MM.1S (cell line): ENCODE measurements at regions not wholly inside any gene's neighbourhood (a gene's known extent, or its start where the extent isn't known, plus 50 kb on each side); places are given as distances from the start of the nearest gene placed in this dataset.

Experiments used
- DNase-seq: peaks from one replicate; pipeline ENCODE4 v3.0.0-alpha.2; 2015
- H2AFZ ChIP-seq: fragments of 300-600 bp; sonication (generic); 2 replicates; pipeline ENCODE4 v1.6.0; 2016; ENCODE audit warnings: antibody characterized with exemption, low read length
- H3F3A ChIP-seq: fragments of 300-600 bp; sonication (generic); 2 replicates; pipeline ENCODE4 v1.6.1; 2016; ENCODE audit warnings: mild to moderate bottlenecking, antibody characterized with exemption, low read length, moderate library complexity, mixed read lengths; ENCODE audit not compliant: insufficient read depth
- H3K27ac ChIP-seq: fragments of 300-600 bp; sonication (generic); 2 replicates; pipeline ENCODE4 v1.5.1; 2016; ENCODE audit warnings: mild to moderate bottlenecking, low read length
- H3K27me3 ChIP-seq: fragments of 300-600 bp; sonication (generic); replicated peaks from 2 replicates; pipeline ENCODE4 v1.6.0; 2016; ENCODE audit warnings: low read length; ENCODE audit not compliant: insufficient read depth
- H3K36me3 ChIP-seq: fragments of 300-600 bp; sonication (generic); replicated peaks from 2 replicates; pipeline ENCODE4 v1.6.1; 2016; ENCODE audit warnings: mild to moderate bottlenecking, low read length, mixed read lengths; ENCODE audit not compliant: insufficient read depth
- H3K4me1 ChIP-seq: fragments of 300-600 bp; sonication (generic); 2 replicates; pipeline ENCODE4 v1.6.1; 2016; ENCODE audit warnings: low read length, mixed read lengths
- H3K4me2 ChIP-seq: fragments of 300-600 bp; sonication (generic); 2 replicates; pipeline ENCODE4 v1.6.0; 2016; ENCODE audit warnings: low read depth, low read length
- H3K4me3 ChIP-seq: fragments of 300-600 bp; sonication (generic); 2 replicates; pipeline ENCODE4 v1.5.1; 2016; ENCODE audit warnings: low read length, mixed read lengths
- H3K79me2 ChIP-seq: fragments of 300-600 bp; sonication (generic); 2 replicates; pipeline ENCODE4 v1.6.1; 2016; ENCODE audit warnings: mixed run types, low read length, mixed read lengths
- H3K9ac ChIP-seq: fragments of 300-600 bp; sonication (generic); 2 replicates; pipeline ENCODE4 v1.6.1; 2016; ENCODE audit warnings: low read length, mixed read lengths
- H3K9me2 ChIP-seq: fragments of 300-600 bp; sonication (generic); replicated peaks from 2 replicates; pipeline ENCODE4 v1.6.1; 2016; ENCODE audit warnings: mild to moderate bottlenecking, low read length, mixed read lengths; ENCODE audit not compliant: insufficient read depth
- H3K9me3 ChIP-seq: fragments of 300-600 bp; sonication (generic); replicated peaks from 2 replicates; pipeline ENCODE4 v1.6.1; 2016; ENCODE audit warnings: mild to moderate bottlenecking, low read length, mixed read lengths; ENCODE audit not compliant: insufficient read depth
- H4K20me1 ChIP-seq: fragments of 300-600 bp; sonication (generic); 2 replicates; pipeline ENCODE4 v1.6.1; 2016; ENCODE audit warnings: mild to moderate bottlenecking, low read length, moderate library complexity, mixed read lengths; ENCODE audit not compliant: insufficient read depth
- CTCF ChIP-seq: fragments of 300-600 bp; sonication (generic); IDR thresholded peaks from 2 replicates; pipeline ENCODE4 v1.5.1; 2016; ENCODE audit warnings: antibody characterized with exemption, low read length, mixed read lengths
- EZH2 ChIP-seq: fragments of 300-600 bp; sonication (generic); optimal IDR thresholded peaks from 2 replicates; pipeline ENCODE3; 2017; ENCODE audit warnings: low read depth, mild to moderate bottlenecking, antibody characterized with exemption, low read length, mixed read lengths
- EZH2phosphoT487 ChIP-seq: fragments of 300-600 bp; sonication (generic); IDR thresholded peaks from 2 replicates; pipeline ENCODE4 v1.6.1; 2018; ENCODE audit warnings: antibody characterized with exemption, low read length

- no peaks in the 10 kb centered on the region for H3K36me3 ChIP-seq
- H3K9me3 ChIP-seq = no peaks in the 10 kb centered on the region
- H3K4me1 ChIP-seq = no peaks in the 10 kb centered on the region
- no peaks in the 10 kb centered on the region for H4K20me1 ChIP-seq
- H3K4me2 ChIP-seq = no peak overlapping the region
- H3K9me2 ChIP-seq = no peaks in the 10 kb centered on the region
- H2AFZ ChIP-seq = no peak overlapping the region
- no peak overlapping the region for H3K27ac ChIP-seq
- no peak overlapping the region for H3K4me3 ChIP-seq
- no peaks in the 10 kb centered on the region for H3K79me2 ChIP-seq
- no peak for DNase-seq
- no peak overlapping the region for H3K9ac ChIP-seq
- TF ChIP-seq CTCF (no peak), EZH2phosphoT487 (no peak), EZH2 (no peak)
- H3F3A ChIP-seq = no peaks in the 10 kb centered on the region
- H3K27me3 ChIP-seq = no peaks in the 10 kb centered on the region
These were observed 270.1 kb downstream of the IRS1 start for GRCh38 chr2:226529556-226529955.

GRCh38 chr2:226526716-226527115 lies 272.9 kb downstream of the IRS1 start:
- no peaks in the 10 kb centered on the region for H3K4me1 ChIP-seq
- no peaks in the 10 kb centered on the region for H3K79me2 ChIP-seq
- H3K9ac ChIP-seq = no peak overlapping the region
- H3K9me2 ChIP-seq = no peaks in the 10 kb centered on the region
- H3F3A ChIP-seq = no peaks in the 10 kb centered on the region
- H3K4me3 ChIP-seq = no peak overlapping the region
- no peak overlapping the region for H2AFZ ChIP-seq
- no peak for DNase-seq
- no peaks in the 10 kb centered on the region for H3K9me3 ChIP-seq
- no peaks in the 10 kb centered on the region for H3K27me3 ChIP-seq
- H4K20me1 ChIP-seq = no peaks in the 10 kb centered on the region
- H3K4me2 ChIP-seq = no peak overlapping the region
- H3K36me3 ChIP-seq = no peaks in the 10 kb centered on the region
- no peak overlapping the region for H3K27ac ChIP-seq
- no peak for TF ChIP-seq EZH2phosphoT487
- no peak for TF ChIP-seq EZH2
- no peak for TF ChIP-seq CTCF

- TF ChIP-seq EZH2phosphoT487 (no peak), CTCF (no peak), EZH2 (no peak)
- H3K9ac ChIP-seq = no peak overlapping the region
- no peak for DNase-seq
- no peaks in the 10 kb centered on the region for H4K20me1 ChIP-seq
- no peaks in the 10 kb centered on the region for H3K27me3 ChIP-seq
- H3K36me3 ChIP-seq = no peaks in the 10 kb centered on the region
- H3K27ac ChIP-seq = no peak overlapping the region
- H2AFZ ChIP-seq = no peak overlapping the region
- H3F3A ChIP-seq = no peaks in the 10 kb centered on the region
- no peaks in the 10 kb centered on the region for H3K79me2 ChIP-seq
- H3K4me3 ChIP-seq = no peak overlapping the region
- H3K4me2 ChIP-seq = no peak overlapping the region
- H3K9me2 ChIP-seq = no peaks in the 10 kb centered on the region
- H3K9me3 ChIP-seq = no peaks in the 10 kb centered on the region
- no peaks in the 10 kb centered on the region for H3K4me1 ChIP-seq
These were observed 275.2 kb downstream of the IRS1 start for GRCh38 chr2:226524381-226524843.
